ENCODE measurements at regions not wholly inside any gene's neighbourhood (a gene's known extent, or its start where the extent isn't known, plus 50 kb on each side); places are given as distances from the start of the nearest gene placed in this dataset.

DNA sequence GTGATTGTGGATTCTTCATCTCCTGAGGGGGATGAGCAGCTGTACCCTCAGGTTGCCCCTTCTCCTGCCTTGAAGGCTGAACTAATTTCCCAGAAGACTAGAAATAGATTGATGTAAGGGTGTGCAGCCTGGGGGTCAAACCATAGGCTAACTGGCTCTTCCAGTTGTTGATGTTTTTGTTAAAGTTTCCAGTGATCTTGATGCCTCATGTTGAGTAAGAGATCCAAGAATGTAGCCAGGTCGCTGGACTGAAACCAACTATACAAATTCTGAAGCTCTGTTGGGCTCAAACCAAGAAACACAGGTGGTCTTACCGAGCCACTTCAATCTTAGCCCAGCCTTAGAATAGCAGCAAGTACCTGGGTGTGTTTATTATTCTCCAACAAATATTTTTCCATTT, 391.8 kb downstream of the KLF5 start:
- no peak overlapping the region for H3K4me3 ChIP-seq (ENCODE audit: low read depth, low read length)
- DNase-seq (ENCODE audit: low read depth, low spot score) = peak; percentile 73
- TF ChIP-seq CTCF (IDR thresholded peaks at IDR 0.05; ENCODE audit: low read depth, low read length) = no peak
- in situ Hi-C loops (cut with HindIII; ENCODE audit: low sequenced_read_pairs) = no loop called here

DNA sequence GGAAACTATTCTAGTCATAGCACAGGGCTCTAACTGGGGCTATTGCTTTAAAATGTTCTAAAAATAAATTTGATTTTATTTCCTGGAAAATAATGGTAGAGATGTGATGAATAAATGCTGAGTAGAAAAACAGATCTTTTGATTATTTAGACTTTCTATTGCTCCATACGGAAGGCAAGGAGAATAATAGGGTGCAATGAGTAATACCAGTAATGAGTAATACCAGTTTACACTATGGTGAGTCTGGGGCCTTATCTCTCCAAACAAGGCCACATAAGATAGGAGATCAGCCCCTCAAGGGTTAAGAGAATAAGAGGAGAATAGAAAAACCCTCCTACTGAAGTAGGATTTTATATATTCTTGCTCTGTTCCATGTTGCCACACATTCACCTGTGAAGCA, 390.4 kb downstream of the KLF5 start:
- in situ Hi-C loops (cut with HindIII; ENCODE audit: low sequenced_read_pairs) = no loop called here
- H3K4me3 ChIP-seq (ENCODE audit: low read depth, low read length) = no peak overlapping the region
- no peak for DNase-seq (ENCODE audit: low read depth, low spot score)
- no peak for TF ChIP-seq CTCF (IDR thresholded peaks at IDR 0.05; ENCODE audit: low read depth, low read length)

GRCh38 chr13:73440296-73440895, 381.6 kb downstream of the KLF5 start:
- no peak for TF ChIP-seq CTCF (IDR thresholded peaks at IDR 0.05; ENCODE audit: low read depth, low read length)
- DNase-seq (ENCODE audit: low read depth, low spot score) = peak; percentile 19
- in situ Hi-C loops (cut with HindIII; ENCODE audit: low sequenced_read_pairs) = no loop called here
- no peak overlapping the region for H3K4me3 ChIP-seq (ENCODE audit: low read depth, low read length)

- TF ChIP-seq CTCF (IDR thresholded peaks at IDR 0.05; ENCODE audit: low read depth, low read length) = no peak
- H3K4me3 ChIP-seq (ENCODE audit: low read depth, low read length) = no peak overlapping the region
- DNase-seq (ENCODE audit: low read depth, low spot score) = no peak
- in situ Hi-C loops (cut with HindIII; ENCODE audit: low sequenced_read_pairs) = no loop called here
These were observed 375.1 kb downstream of the KLF5 start for GRCh38 chr13:73433890-73434289.

- in situ Hi-C loops (cut with HindIII; ENCODE audit: low sequenced_read_pairs) = no loop called here
- no peak for DNase-seq (ENCODE audit: low read depth, low spot score)
- TF ChIP-seq CTCF (IDR thresholded peaks at IDR 0.05; ENCODE audit: low read depth, low read length) = no peak
- H3K4me3 ChIP-seq (ENCODE audit: low read depth, low read length) = no peak overlapping the region
These were observed 374.7 kb downstream of the KLF5 start for GRCh38 chr13:73433458-73433857.

DNA sequence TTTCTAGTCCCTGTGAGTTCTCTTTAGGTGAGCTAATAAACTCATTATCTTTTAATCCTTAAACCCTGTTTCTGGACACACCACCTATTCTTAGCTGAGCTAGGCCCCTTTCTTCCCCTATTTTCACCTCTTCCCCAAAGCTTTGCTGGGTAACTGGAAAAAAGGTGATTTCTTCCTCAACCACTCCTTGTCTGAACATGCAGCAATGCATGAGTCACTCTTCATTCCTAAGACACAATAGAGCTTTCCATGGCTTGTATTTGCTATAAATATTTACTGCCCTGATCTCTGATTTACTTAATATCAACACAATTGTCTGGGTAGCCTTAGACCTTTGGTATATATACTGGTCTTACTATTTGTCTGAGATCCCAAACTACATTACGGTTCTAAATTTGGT, 370.9 kb downstream of the KLF5 start:
- H3K4me3 ChIP-seq (ENCODE audit: low read depth, low read length) = no peak overlapping the region
- DNase-seq (ENCODE audit: low read depth, low spot score) = peak; percentile 60
- in situ Hi-C loops (cut with HindIII; ENCODE audit: low sequenced_read_pairs) = no loop called here
- no peak for TF ChIP-seq CTCF (IDR thresholded peaks at IDR 0.05; ENCODE audit: low read depth, low read length)

DNA sequence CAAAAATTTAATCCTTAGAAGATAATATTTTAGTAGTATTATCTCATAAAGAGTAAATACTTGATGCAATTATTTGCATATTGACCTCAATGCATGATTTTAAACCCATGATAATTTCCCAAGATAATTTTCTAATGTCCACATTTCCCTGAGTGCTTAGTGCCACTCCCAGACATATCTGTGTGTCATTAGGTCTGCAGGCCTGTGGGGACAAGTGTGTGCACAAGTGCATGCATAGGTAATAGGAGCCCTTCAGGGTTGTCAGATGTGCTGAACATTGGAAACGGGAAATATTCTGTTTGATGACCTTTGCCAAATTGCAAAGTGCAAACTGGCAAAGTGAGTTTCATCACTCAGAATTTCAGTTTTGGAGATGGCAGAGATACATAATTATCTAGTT, 369.9 kb downstream of the KLF5 start:
- in situ Hi-C loops (cut with HindIII; ENCODE audit: low sequenced_read_pairs) = no loop called here
- TF ChIP-seq CTCF (IDR thresholded peaks at IDR 0.05; ENCODE audit: low read depth, low read length) = no peak
- no peak for DNase-seq (ENCODE audit: low read depth, low spot score)
- no peak overlapping the region for H3K4me3 ChIP-seq (ENCODE audit: low read depth, low read length)
